ENCODE measurements at regions not wholly inside any gene's neighbourhood (a gene's known extent, or its start where the extent isn't known, plus 50 kb on each side); places are given as distances from the start of the nearest gene placed in this dataset.

GRCh38 chr15:31893780-31894179 lies 136.5 kb upstream of the CHRNA7 start:
- DNase-seq (ENCODE audit: low spot score), result no peak
- no peaks in the 10 kb centered on the region for H4K20me1 ChIP-seq (ENCODE audit: insufficient read depth, poor library complexity, severe bottlenecking)
- H2AFZ ChIP-seq, result no peak overlapping the region
- H3K9me2 ChIP-seq (replicated peaks; ENCODE audit: insufficient read depth), result no peaks in the 10 kb centered on the region
- no peaks in the 10 kb centered on the region for H3K4me1 ChIP-seq (ENCODE audit: insufficient read depth)
- WGBS (ENCODE audit: low lambda C conversion rate, missing lambda C conversion rate), result 95% methylated on average over 6 of the region's 6 CpGs
- no peak overlapping the region for H3K4me3 ChIP-seq
- TF ChIP-seq CTCF (IDR thresholded peaks at IDR 0.05; ENCODE audit: poor library complexity) (no peak), EZH2 (IDR thresholded peaks at IDR 0.05; ENCODE audit: borderline replicate concordance) (no peak), EZH2phosphoT487 (IDR thresholded peaks at IDR 0.05; ENCODE audit: low read depth, severe bottlenecking, unreplicated experiment) (no peak)
- no peaks in the 10 kb centered on the region for H3K36me3 ChIP-seq (replicated peaks; ENCODE audit: insufficient read depth, low read depth)
- no peaks in the 10 kb centered on the region for H3K79me2 ChIP-seq
- H3K27ac ChIP-seq, result no peak overlapping the region
- H3K27me3 ChIP-seq, result no peaks in the 10 kb centered on the region
- H3K9me3 ChIP-seq (ENCODE audit: low read depth), result no peaks in the 10 kb centered on the region
- no peak overlapping the region for H3K4me2 ChIP-seq

- H3K9me2 ChIP-seq (replicated peaks; ENCODE audit: insufficient read depth), result no peaks in the 10 kb centered on the region
- H2AFZ ChIP-seq, result no peak overlapping the region
- no peak overlapping the region for H3K4me2 ChIP-seq
- no peaks in the 10 kb centered on the region for H3K36me3 ChIP-seq (replicated peaks; ENCODE audit: insufficient read depth, low read depth)
- no peak overlapping the region for H3K27ac ChIP-seq
- no peak for DNase-seq (ENCODE audit: low spot score)
- no peaks in the 10 kb centered on the region for H3K4me1 ChIP-seq (ENCODE audit: insufficient read depth)
- TF ChIP-seq EZH2 (IDR thresholded peaks at IDR 0.05; ENCODE audit: borderline replicate concordance), result no peak
- no peak for TF ChIP-seq EZH2phosphoT487 (IDR thresholded peaks at IDR 0.05; ENCODE audit: low read depth, severe bottlenecking, unreplicated experiment)
- no peak for TF ChIP-seq CTCF (IDR thresholded peaks at IDR 0.05; ENCODE audit: poor library complexity)
- no peaks in the 10 kb centered on the region for H3K79me2 ChIP-seq
- H4K20me1 ChIP-seq (ENCODE audit: insufficient read depth, poor library complexity, severe bottlenecking), result no peaks in the 10 kb centered on the region
- H3K27me3 ChIP-seq, result no peaks in the 10 kb centered on the region
- no peak overlapping the region for H3K4me3 ChIP-seq
- no peaks in the 10 kb centered on the region for H3K9me3 ChIP-seq (ENCODE audit: low read depth)
Observed at GRCh38 chr15:31897746-31898145, 132.6 kb upstream of the CHRNA7 start.

GRCh38 chr15:31901501-31901900 lies 128.8 kb upstream of the CHRNA7 start:
- 92% methylated on average over 3 of the region's 3 CpGs for WGBS (ENCODE audit: low lambda C conversion rate, missing lambda C conversion rate)

More at GRCh38 chr15:31901501-31901900, 128.8 kb upstream of the CHRNA7 start:
- Histone ChIP-seq H3K4me1 (ENCODE audit: insufficient read depth) (no peaks in the 10 kb centered on the region), H3K4me3 (no peak overlapping the region), H3K79me2 (no peaks in the 10 kb centered on the region), H2AFZ (no peak overlapping the region), H3K4me2 (no peak overlapping the region), H3K36me3 (replicated peaks; ENCODE audit: insufficient read depth, low read depth) (no peaks in the 10 kb centered on the region), H3K27ac (no peak overlapping the region), H3K27me3 (no peaks in the 10 kb centered on the region), H3K9me3 (ENCODE audit: low read depth) (no peaks in the 10 kb centered on the region), H4K20me1 (ENCODE audit: insufficient read depth, poor library complexity, severe bottlenecking) (no peaks in the 10 kb centered on the region), H3K9me2 (replicated peaks; ENCODE audit: insufficient read depth) (no peaks in the 10 kb centered on the region)
- DNase-seq (ENCODE audit: low spot score), result no peak
- no peak for TF ChIP-seq EZH2phosphoT487 (IDR thresholded peaks at IDR 0.05; ENCODE audit: low read depth, severe bottlenecking, unreplicated experiment)
- TF ChIP-seq CTCF (IDR thresholded peaks at IDR 0.05; ENCODE audit: poor library complexity), result no peak
- TF ChIP-seq EZH2 (IDR thresholded peaks at IDR 0.05; ENCODE audit: borderline replicate concordance), result no peak

All from hepatocyte (in vitro differentiated cells).